ENCODE measurements at regions not wholly inside any gene's neighbourhood (a gene's known extent, or its start where the extent isn't known, plus 50 kb on each side); places are given as distances from the start of the nearest gene placed in this dataset.

DNA sequence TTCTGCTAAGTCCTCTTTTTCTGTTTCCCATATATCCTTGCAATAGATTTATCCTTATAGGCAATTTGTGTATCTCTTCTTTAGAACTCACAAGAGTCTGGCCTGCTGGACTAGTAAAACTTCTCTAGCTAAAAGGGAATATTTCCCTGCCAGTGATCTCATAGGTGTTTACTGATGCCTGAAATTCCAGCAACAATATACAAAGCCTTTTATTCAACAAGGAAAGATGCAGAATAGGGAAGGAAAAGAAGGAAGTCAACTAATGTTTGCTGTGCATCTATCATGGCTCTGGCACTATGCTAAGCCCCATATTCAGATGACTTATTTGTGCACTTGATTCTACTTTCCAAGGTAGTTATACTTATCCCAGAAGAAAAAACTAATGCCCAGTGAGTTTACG lies 160.0 kb upstream of the DMRTA1 start:
- DNase-seq (ENCODE audit: low read depth) = no peak

DNA sequence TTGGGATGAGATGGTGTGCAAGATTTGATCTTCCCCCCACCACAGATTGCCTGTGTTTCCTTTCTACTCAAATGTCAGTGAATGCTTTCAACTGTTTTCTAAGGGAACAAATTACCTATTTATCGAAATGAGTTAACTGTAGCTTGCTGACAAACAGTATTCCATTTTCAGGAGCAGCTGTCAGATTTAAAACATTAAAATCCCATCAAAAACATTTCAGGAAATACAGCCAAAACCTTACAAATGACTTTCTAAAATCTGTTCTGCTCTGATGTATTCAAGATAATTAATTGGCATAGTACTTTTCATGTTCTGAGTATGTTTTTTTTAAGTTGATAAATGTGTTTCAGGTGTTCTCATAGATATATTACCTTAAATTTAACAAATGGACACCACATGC lies 158.0 kb upstream of the DMRTA1 start:
- no peak for DNase-seq (ENCODE audit: low read depth)

DNA sequence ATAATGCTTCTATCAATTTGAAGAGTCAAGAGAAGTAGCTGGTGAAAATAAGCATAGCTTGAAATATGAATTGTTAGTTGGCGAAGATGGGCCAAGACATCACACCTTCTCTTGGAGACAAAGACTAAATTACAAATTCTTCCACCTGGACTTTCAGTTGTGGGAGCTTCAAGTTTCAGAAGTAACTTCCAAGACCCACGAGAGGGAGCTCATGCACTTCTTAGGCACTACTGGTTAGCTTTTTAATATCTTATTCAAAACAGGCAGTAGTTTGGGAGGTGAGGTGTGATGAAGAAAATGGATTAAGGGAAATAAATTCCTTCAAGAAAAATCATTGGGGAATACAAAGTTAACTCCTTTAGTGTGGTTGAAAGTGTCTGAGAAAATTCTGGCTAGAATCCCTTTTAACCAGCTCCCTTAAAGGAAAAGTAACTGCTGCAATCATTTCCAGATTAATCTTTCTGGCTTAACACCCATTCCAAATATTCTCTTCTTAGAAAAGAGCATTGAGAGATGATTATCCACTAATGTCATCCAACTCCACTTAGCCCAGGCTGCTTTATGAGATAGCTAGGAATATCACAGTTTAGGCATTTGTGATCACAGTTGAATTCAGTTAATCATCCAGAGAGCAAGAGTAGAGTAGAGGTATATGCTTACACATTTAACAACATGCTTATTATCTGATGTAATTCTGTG lies 139.5 kb upstream of the DMRTA1 start:
- peak; percentile 47 for DNase-seq (ENCODE audit: low read depth)

DNA sequence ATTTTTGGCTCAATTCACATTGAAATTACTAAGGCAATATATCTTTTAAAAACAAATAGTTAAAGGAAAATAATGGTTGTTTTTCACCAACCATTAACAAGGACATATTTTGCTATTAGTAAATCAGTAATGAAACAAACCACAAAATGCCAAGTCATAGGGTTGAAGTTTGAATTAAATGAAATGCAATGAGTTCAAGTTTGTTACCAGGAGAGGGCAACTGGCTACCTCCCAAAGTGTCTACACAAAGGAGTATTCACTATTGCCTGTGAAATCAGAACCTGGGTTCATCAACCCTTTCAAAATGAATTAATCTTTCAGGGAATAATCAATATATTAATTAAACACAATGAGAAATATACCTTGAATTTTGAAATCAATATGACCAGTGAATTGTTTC lies 138.4 kb upstream of the DMRTA1 start:
- DNase-seq (ENCODE audit: low read depth) = no peak

DNA sequence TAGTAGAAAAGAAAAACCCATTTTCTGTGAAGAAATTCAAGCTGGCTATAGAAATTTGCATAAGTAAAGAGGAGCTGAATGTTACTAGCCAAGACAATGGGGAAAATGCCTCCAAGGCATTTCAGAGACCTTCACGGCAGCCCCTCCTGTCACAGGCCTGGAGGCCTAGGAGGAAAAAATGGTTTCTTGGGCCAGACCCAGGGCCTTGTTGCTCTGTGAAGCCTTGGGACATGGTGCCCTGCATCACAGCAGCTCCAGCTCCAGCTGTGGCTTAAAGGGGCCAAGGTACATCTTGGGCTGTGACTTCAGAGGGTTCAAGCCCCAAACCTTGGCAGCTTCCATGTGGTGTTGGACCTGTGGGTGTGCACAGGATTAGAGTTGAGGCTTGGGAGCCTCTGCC lies 130.0 kb upstream of the DMRTA1 start:
- no peak for DNase-seq (ENCODE audit: low read depth)

DNA sequence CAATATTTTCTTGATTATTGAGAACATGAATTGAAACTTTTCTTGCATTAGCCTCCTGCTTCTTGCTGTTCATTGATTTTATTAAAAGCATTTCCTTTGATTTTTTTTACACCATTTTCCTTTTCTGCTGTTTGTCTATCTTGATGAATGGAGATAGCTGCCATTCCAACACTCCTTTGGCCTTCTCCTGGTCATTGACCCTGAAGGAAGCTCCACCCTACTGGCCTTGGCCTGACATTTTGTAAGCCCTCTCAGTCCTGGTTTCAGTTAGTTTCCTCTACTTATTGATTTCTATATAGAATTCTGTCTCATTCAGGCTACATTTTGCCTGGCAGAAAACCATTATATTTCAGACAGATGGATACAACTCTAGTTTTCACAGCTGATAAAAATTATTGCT lies 115.1 kb upstream of the DMRTA1 start:
- no peak for DNase-seq (ENCODE audit: low read depth)

DNA sequence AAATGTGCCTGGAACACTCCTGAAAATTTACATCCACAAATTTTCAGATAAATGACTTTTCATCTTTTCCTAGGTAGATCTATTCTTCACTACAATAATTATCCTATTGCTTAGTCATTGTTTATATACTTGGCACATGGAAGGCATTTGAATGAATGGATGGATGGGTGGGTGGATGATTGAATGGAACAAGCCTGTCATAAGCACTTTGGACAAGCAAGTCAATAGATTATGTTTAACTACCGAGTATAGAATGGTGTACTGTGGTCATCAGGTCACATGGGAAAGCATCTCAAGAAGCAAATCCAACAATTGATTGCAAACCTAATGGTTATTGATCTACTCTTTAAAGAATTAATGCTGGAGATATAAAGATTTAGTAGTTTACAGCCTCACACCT lies 114.4 kb upstream of the DMRTA1 start:
- DNase-seq (ENCODE audit: low read depth) = no peak

DNA sequence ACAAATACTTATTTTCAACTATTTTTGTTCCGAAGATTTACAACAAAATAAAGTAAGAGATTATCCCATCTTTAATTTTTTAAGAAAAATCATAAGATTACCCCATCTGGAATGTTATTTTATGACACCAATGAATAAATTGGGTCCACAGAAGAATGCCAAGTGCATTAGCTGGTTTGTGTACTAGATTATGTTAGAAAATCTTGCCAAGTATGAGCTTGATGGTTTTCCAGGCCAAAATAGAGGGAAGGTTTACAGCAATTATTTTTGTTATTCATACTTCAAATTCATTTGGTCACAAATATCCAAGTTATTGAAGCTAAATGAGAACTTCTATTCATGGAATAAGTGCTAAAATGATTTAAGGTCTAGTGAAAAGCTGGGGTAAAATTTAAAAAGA lies 109.4 kb upstream of the DMRTA1 start:
- no peak for DNase-seq (ENCODE audit: low read depth)

DNA sequence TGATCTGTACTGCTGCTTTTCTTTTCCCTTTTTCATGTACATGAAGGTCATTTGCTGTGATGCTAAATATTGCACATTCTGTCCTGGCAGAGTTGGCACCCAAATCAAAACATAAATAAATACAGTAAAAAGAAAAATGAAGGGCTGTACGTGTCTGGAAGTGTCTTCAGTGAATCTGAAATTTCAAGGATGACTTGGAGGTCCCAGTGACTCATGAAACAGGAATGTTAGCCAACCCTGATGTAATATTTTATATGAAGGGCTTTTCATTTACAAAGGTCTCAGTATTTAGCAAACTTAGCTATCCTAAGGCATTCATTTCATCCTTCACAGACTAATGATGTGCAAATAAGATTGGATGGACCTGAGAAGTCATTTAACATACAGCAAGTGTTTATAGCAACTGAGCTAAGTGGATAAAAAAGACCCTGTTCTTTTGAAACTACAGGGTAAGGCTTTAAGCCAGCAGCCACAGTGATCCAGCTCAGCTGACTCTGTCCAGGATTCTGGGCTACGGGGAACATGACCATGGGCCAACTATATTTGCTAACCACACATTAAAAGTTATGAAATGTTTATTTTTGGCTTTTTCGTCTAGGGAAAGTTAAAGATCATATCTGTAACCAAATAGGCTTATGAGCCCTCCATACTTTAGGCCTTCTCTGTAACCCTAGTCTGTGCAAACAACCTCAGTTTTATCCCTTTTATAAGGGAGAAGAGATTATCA lies 104.0 kb upstream of the DMRTA1 start:
- peak; percentile 43 for DNase-seq (ENCODE audit: low read depth)

DNA sequence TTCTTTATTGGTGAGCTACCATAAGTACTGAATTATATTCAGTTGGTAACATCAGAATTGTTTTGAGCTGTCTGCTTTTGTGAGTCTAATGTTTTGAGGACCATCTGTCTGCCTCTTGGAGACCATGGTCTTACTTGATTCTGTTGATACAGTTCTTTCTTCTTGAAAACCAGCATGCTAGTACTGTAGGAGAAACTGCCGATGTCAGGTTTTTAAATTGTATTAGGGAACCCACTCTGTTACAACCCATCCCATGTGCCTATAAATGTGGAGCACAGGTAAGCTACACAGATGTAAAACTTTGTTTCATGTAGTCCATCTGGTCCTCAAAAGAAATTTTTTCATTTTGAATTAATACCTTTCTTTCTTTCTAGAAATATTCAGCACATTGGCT lies 103.4 kb upstream of the DMRTA1 start:
- DNase-seq (ENCODE audit: low read depth) = no peak

DNA sequence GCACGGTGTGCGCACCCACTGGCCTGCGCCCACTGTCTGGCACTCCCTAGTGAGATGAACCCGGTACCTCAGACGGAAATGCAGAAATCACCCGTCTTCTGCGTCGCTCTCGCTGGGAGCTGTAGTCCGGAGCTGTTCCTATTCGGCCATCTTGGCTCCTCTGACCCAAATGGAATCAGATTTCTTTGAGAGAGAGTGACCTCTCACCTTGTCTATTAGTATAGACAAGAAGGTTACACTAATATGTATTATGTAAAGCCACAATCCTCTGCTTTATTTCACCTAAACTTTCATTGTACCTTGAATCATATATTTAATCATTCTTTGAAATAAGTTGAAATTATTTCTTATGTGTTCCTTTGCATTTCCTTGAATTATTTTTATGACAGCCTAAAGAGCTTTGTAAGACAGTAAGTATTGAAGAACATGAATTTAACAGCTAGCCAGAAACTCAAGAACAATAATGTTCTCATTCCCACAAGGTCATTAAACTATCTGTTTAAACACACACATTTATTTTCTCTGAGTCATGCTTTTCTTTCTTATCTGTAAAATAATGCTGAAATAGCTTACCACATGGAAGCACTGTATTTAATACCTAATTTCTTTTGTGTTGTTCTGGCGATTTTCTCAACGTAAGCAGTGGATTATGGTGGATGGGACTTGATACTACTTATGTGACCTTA lies 91.8 kb upstream of the DMRTA1 start:
- DNase-seq (ENCODE audit: low read depth) = no peak

DNA sequence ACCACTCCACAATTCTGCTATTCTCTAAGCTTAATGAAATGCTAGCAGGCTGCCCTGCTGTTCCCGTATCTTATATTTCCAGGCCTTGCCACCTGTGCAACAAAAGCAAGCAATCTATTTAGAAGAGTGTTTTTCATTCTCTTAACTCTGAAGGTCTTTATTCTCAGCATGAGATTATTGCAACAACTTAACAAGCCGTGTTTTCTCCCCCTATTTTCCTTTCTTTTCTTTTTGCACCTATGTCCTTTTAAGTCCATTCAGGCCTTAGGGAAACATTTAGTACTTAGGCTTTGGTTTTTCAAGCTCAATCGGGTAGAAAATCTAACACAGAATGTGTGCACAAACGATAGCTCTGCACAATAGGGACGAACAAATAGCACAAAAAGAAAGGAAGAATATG lies 89.6 kb upstream of the DMRTA1 start:
- no peak for DNase-seq (ENCODE audit: low read depth)

DNA sequence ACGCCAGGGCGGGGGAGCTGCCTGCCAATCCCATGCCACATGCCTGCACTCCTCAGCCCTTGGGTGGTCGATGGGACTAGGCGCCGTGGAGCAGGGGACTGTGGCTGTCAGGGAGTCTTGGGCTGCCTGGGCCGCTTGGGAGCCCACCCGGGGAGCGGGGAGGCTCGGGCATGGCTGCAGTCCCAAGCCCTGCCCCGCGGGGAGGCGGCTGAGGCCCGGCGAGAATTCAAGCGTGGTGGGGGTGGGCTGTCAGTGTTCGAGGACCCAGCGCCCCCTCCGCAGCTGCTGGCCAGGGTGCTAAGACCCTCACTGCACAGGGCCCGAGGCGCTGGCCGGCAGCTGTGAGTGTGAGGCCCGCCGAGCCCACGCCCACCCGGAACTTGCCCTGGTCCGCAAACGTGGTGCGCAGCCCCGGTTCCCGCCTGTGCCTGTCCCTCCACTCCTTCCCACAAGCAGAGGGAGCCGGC lies 83.2 kb upstream of the DMRTA1 start:
- DNase-seq (ENCODE audit: low read depth) = no peak

DNA sequence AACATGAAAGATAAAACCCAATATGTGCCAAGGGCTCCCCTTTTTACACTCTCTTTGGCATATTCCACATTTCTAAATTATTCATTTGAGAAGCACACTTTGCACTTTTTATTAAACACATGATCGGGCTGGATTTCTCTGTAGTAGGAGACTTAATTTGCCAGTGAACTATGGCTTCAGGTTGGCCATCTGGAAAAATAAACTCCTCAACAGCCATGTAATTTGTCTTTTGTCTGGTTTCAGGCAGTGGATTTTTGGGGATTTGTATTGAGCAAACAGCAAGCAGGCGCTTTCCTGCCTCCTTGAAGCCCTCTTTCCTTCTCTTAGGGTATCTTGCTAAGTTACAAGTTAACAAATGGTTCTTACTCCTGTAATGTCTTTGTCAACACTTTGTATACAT lies 73.0 kb upstream of the DMRTA1 start:
- DNase-seq (ENCODE audit: low read depth) = no peak

DNA sequence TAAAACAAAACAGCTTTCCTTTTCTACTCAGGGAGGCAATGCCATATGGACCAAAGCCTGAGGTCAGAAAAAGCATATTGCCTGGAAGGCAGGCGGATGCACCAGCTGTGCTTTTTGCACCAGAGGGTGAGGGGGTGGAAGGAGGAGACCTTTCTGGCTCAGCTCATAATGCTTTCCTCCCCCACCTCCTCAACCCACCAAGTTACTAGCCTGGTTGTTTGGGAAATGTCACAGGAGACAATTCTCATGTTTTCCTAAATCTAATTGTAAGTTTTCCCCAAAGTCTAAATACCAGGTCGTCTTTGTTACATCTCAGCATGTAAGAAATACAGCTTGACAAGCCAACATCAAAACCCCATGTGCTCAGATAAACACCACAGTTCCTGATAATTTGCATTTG lies 72.6 kb upstream of the DMRTA1 start:
- DNase-seq (ENCODE audit: low read depth) = no peak

DNA sequence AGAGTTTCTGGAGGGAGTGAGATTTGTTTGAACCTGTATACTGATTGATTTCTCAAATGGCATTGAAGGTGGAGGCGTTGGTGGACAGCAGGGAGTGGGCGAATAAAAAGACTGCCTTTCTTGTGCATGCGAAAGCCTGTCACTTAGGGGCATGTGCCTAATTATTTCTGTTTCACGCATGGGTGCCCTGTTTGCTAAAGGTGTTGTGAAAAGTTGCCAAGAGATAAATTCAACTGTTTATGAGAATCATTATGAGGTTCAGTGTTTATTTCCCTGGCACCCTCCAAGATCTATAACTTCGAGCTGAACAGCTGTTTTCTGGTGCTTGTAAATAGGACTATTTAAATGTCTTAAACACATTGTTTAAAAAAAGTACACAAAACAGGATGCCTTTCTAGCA lies 67.4 kb upstream of the DMRTA1 start:
- DNase-seq (ENCODE audit: low read depth) = no peak

DNA sequence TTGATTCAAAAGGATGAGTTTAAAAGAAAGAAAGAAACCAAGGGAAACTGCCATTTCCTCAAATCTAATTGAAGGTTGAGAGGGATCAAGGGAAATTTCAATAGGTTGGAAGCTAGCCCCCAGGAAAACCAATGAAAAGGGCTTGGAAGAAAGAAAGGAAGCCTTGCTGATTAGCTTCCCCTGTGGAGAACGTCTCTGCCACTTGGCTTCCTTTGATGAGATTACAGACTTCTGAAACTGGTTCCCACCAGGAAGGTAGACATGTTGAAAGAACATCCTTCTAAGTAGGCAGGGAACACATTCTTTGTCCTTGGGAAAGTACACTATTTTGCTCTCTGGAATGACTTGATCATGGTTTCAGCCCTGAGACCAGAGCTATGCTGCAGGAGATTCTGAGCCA lies 65.5 kb upstream of the DMRTA1 start:
- DNase-seq (ENCODE audit: low read depth) = no peak

DNA sequence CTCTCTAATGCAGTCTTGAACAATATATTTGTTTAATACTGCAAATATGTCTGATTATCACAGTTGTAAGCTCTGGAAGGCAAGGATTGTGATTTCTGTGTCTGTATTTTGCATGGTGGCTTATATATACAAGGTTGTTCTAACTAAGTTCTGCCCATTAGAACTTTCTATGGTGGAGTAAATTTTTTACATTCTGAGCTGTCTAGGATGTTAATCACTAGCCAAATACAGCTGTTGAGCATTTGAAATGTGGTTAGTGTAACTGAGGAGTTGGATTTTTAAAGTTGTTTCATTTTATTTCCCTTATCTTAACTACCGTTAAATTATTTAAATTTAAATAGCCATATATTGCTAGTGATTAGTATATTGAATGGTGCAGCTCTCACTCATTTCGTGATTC lies 64.3 kb upstream of the DMRTA1 start:
- DNase-seq (ENCODE audit: low read depth) = no peak

DNA sequence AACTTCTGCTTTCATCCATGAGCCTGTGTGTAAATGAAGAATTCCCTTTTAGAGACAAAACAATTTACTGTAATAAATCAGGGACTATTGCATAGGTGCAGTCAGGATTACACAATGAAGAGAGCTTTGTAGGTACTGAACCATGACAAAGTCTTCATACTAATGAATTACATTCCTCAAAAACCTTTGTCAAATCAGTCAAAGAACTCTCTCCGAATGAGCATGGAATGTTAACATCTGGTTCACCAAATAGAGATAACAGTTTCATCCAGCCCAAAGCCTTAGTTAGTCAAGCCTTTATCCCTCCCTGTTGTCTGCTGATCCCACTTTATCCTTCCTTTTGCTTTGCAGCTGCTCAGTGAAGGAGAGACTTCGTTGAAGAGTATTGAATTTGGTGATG lies 62.9 kb upstream of the DMRTA1 start:
- no peak for DNase-seq (ENCODE audit: low read depth)

DNA sequence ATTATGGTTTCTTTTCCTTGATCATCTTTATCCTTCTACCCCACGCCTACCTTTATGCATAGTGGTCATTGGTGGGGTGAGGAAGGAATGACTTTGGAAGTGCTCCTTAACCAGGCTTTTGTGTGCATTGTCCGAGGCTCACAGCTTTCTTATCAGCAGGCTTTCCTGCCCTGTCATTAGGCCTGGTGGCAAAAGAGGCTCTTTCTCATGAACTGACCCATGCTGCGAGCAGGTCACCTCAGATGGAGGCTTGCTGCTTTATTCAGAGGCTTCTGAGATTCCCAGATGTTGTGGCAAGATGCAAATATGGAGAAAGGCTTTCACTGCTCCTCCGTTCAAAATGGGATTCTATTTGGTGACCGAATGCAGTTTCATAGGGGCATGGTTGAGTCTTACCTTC lies 57.4 kb upstream of the DMRTA1 start:
- DNase-seq (ENCODE audit: low read depth) = no peak

DNA sequence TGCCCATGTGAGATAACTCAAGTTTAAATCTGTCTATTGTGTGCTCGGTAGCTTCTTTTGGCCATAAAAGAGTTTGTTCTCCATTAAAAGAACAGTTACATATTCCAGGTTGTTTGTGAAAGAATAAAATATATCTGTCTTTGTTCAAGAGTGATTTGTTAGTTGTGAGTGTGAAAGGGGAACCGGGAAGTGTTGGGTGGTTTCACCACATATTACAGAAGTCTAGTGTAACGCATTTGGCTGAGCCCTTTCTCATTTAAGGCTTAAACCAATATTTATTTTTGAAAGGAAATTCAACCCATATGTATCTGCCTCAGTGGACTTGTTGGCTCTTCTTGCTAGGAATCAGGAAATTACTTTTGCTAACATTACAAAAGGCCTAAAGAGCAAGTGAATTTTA lies 54.1 kb upstream of the DMRTA1 start:
- DNase-seq (ENCODE audit: low read depth) = no peak

DNA sequence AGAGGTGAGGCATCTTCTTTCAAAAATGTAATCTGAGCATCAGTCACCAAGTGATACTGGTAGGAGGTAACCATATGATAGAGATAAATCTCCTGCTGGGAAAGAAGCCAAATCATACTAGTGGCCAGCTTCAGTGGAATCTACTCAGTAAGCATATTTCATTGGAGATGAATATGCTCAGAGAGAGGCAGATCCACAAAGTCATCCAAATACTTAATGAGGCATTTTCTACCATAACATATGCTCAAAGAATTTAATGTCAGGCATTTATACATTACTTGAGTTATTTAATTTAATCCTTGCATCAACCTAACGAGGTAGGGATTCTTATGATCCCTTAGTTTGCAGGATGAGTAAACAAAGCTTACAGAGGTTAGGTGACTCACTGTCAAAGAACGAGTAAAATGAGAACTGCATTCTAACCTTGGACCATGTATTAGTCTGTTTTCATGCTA lies 50.9 kb upstream of the DMRTA1 start:
- peak; percentile 9 for DNase-seq (ENCODE audit: low read depth)

Measured in EH (cell line).